SJCRH30 (cell line): ENCODE measurements at regions not wholly inside any gene's neighbourhood (a gene's known extent, or its start where the extent isn't known, plus 50 kb on each side); places are given as distances from the start of the nearest gene placed in this dataset.
A peak's percentile ranks its signal among the peaks of the same experiment; 100 is the strongest.

Experiments
- DNase-seq, 2 experiments: peaks; one replicate each; pipeline ENCODE4 v3.0.0-alpha.2; 2015 to 2020
- H3K27ac ChIP-seq: fragments of 250-450 bp; sonication (Bioruptor Pico); 2 replicates; pipeline ENCODE4 v1.5.1; 2020; ENCODE audit warnings: mild to moderate bottlenecking, moderate library complexity
- H3K27me3 ChIP-seq: fragments of 250-450 bp; sonication (Bioruptor Pico); 2 replicates; pipeline ENCODE4 v1.5.1; 2020; ENCODE audit warnings: mild to moderate bottlenecking, moderate library complexity
- H3K36me3 ChIP-seq: fragments of 250-450 bp; sonication (Bioruptor Pico); 2 replicates; pipeline ENCODE4 v1.5.1; 2020; ENCODE audit warnings: mild to moderate bottlenecking, moderate library complexity
- H3K4me1 ChIP-seq: fragments of 250-450 bp; sonication (Bioruptor Pico); 2 replicates; pipeline ENCODE4 v1.5.1; 2020; ENCODE audit warnings: mild to moderate bottlenecking, moderate library complexity
- H3K4me3 ChIP-seq: fragments of 250-450 bp; sonication (Bioruptor Pico); 2 replicates; pipeline ENCODE4 v1.5.1; 2020; ENCODE audit warnings: mild to moderate bottlenecking, moderate library complexity
- H3K9me3 ChIP-seq: fragments of 250-450 bp; sonication (Bioruptor Pico); replicated peaks from 2 replicates; pipeline ENCODE4 v1.5.1; 2020; ENCODE audit warnings: mild to moderate bottlenecking, moderate library complexity

DNA sequence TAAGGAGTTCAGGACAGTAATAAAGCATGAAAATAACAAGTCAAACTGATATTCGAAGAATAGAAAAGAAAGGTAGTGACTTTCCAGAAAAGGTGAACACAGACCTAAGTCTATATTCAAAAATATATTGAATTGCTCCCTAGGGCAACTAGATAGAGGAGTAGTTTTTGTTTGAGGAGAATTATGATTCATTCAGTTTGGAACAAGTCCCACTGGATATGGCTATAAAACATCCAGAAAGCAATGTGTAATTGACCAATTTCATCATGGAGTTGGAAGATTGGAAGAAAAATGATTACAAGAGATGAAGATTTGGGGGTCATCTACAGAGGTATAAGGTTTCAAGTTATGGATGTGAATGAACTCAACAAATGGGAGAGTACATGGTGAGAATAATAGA, 117.5 kb upstream of the ZNF462 start:
- Histone ChIP-seq H3K4me1 (no peaks in the 10 kb centered on the region; the same call in 1 of the 2 replicates), H3K36me3 (no peaks in the 10 kb centered on the region), H3K4me3 (no peak overlapping the region), H3K9me3 (no peaks in the 10 kb centered on the region), H3K27me3 (no peaks in the 10 kb centered on the region), H3K27ac (no peak overlapping the region)
- no peak for DNase-seq

DNA sequence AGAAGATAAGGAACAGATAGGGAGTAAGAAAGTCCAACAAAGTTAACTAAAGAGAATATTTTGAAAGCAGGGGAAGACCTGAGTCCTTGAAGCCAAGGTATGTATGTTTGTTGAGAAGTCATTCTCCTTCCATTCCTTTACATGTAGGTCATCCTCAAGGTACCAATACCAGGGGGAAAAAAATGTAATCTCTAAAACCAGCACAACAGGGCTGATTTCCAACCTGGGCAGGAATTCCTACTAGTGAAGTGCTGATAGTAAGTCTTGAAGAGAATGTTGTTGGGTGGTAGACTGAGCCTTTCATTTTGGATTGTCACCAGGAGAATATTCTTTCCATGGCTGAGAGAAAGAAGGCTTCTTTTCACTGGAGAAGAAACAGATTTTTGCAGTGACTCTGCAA, 117.1 kb upstream of the ZNF462 start:
- Histone ChIP-seq H3K9me3 (no peaks in the 10 kb centered on the region), H3K27ac (no peak overlapping the region), H3K27me3 (no peaks in the 10 kb centered on the region), H3K36me3 (no peaks in the 10 kb centered on the region), H3K4me3 (no peak overlapping the region), H3K4me1 (no peaks in the 10 kb centered on the region; the same call in 1 of the 2 replicates)
- DNase-seq: no peak

GRCh38 chr9:106751681-106752080, 111.3 kb upstream of the ZNF462 start:
- H3K9me3 ChIP-seq: no peaks in the 10 kb centered on the region
- no peak overlapping the region for H3K4me3 ChIP-seq
- peaks cover 23% of the 10 kb centered on the region for H3K4me1 ChIP-seq
- H3K27me3 ChIP-seq: no peaks in the 10 kb centered on the region
- DNase-seq: no peak
- no peaks in the 10 kb centered on the region for H3K36me3 ChIP-seq
- H3K27ac ChIP-seq: no peak overlapping the region

GRCh38 chr9:106752581-106752980, 110.4 kb upstream of the ZNF462 start:
- H3K27me3 ChIP-seq: no peaks in the 10 kb centered on the region
- no peak overlapping the region for H3K4me3 ChIP-seq
- H3K4me1 ChIP-seq: peaks cover 26% of the 10 kb centered on the region
- no peaks in the 10 kb centered on the region for H3K36me3 ChIP-seq
- H3K9me3 ChIP-seq: no peaks in the 10 kb centered on the region
- H3K27ac ChIP-seq: no peak overlapping the region
- peak; percentile 43 to 49 for DNase-seq

DNA sequence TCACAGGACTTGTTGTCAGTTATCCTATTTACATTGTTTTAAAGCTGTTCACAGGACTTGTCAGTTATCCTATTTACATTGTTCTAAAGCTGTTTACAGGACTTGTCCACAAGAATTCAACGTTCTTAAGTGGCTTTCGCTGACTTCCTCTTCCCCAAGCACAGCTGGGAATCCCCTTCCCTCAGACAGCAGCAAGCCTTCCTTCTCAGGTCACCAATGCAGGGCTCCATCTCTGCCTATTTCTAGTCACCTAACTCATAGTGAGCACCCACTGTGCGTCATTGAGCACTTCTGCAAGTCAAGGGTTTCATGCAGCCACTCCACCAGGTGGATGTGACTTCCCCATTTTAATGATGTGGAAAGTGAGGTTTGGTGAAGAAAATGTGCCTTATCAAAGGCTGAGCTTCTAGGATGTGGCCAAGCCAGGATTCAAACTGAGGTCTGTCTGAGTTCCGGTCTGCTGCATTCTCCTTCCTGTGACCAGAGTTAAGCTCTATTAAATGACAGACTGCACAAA, 109.8 kb upstream of the ZNF462 start:
- Histone ChIP-seq H3K27me3 (no peaks in the 10 kb centered on the region), H3K4me1 (peaks cover 26% of the 10 kb centered on the region), H3K9me3 (no peaks in the 10 kb centered on the region), H3K4me3 (no peak overlapping the region), H3K27ac (no peak overlapping the region), H3K36me3 (no peaks in the 10 kb centered on the region)
- no peak for DNase-seq

GRCh38 chr9:106755736-106756135, 107.2 kb upstream of the ZNF462 start:
- H3K27ac ChIP-seq: no peak overlapping the region
- peak in 1 of 2 experiments; percentile 36 for DNase-seq
- no peaks in the 10 kb centered on the region for H3K36me3 ChIP-seq
- H3K4me3 ChIP-seq: no peak overlapping the region
- H3K27me3 ChIP-seq: no peaks in the 10 kb centered on the region
- H3K4me1 ChIP-seq: peaks cover 37% of the 10 kb centered on the region
- H3K9me3 ChIP-seq: no peaks in the 10 kb centered on the region

DNA sequence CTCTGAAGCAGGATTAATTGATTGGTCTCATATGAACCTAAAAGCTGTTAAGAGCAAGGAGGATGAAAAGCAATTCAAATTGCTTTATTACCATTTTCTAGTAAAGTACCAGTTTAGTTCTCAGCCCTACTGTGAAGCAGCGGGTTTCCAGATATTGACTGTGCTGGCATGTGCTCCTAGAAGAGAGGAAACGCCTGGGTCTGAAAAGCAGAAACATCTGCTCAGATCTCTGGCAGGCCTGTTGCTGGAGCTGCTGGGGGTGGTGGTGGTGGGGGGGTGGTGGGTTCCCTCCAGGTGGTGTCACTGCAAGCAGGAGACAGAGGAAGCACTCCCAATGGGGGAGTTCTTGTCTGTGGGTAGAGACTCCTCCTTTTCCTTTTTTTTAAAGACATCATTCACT, 105.5 kb upstream of the ZNF462 start:
- Histone ChIP-seq H3K27ac (no peak overlapping the region), H3K9me3 (no peaks in the 10 kb centered on the region), H3K4me3 (no peak overlapping the region), H3K36me3 (no peaks in the 10 kb centered on the region), H3K4me1 (peaks cover 34% of the 10 kb centered on the region), H3K27me3 (no peaks in the 10 kb centered on the region)
- peak in 1 of 2 experiments; percentile 35 for DNase-seq

- no peaks in the 10 kb centered on the region for H3K27me3 ChIP-seq
- H3K4me1 ChIP-seq: peaks cover 21% of the 10 kb centered on the region
- DNase-seq: peak in 1 of 2 experiments; percentile 41
- H3K36me3 ChIP-seq: no peaks in the 10 kb centered on the region
- H3K9me3 ChIP-seq: no peaks in the 10 kb centered on the region
- H3K27ac ChIP-seq: 0 out of 2 replicates have a peak overlapping the region, but pooled peaks have one; percentile 7
- no peak overlapping the region for H3K4me3 ChIP-seq
Measured at GRCh38 chr9:106758911-106759310, 104.1 kb upstream of the ZNF462 start.

- no peak overlapping the region for H3K4me3 ChIP-seq
- H3K9me3 ChIP-seq: no peaks in the 10 kb centered on the region
- H3K4me1 ChIP-seq: peaks cover 15% of the 10 kb centered on the region
- no peak for DNase-seq
- H3K36me3 ChIP-seq: no peaks in the 10 kb centered on the region
- H3K27me3 ChIP-seq: no peaks in the 10 kb centered on the region
- H3K27ac ChIP-seq: no peak overlapping the region
Measured at GRCh38 chr9:106761493-106761892, 101.5 kb upstream of the ZNF462 start.

DNA sequence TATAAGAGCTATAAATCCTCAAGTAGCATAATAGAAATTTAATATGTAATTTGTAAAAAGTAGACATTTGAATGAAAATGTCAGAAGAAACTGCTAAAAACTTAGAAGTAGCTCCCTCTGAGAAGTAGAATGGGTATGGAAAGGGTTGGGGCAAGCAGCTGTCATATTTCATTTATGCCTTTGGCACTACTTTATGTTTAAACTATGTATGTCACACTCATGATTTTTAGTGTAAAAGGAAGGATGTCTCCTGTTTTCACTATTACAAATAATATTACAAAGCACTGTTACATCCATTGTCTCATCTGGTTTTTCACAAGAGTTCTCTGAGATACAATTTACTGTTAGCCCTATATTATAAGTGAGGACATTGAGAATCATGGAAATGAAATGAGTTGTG, 96.3 kb upstream of the ZNF462 start:
- Histone ChIP-seq H3K27ac (no peak overlapping the region), H3K36me3 (no peaks in the 10 kb centered on the region), H3K9me3 (no peaks in the 10 kb centered on the region), H3K4me1 (no peaks in the 10 kb centered on the region), H3K27me3 (no peaks in the 10 kb centered on the region), H3K4me3 (no peak overlapping the region)
- no peak for DNase-seq

GRCh38 chr9:106769331-106769730, 93.6 kb upstream of the ZNF462 start:
- Histone ChIP-seq H3K9me3 (no peaks in the 10 kb centered on the region), H3K27ac (no peak overlapping the region), H3K36me3 (no peaks in the 10 kb centered on the region), H3K4me3 (no peak overlapping the region), H3K27me3 (no peaks in the 10 kb centered on the region; the same call in 1 of the 2 replicates), H3K4me1 (no peaks in the 10 kb centered on the region)
- peak in 1 of 2 experiments; percentile 30 for DNase-seq

GRCh38 chr9:106771608-106772007, 91.4 kb upstream of the ZNF462 start:
- H3K4me1 ChIP-seq: no peaks in the 10 kb centered on the region
- H3K36me3 ChIP-seq: no peaks in the 10 kb centered on the region
- DNase-seq: no peak
- H3K27me3 ChIP-seq: no peaks in the 10 kb centered on the region; the same call in 1 of the 2 replicates
- peaks cover 3% of the 10 kb centered on the region; the same call in 1 of the 2 replicates for H3K9me3 ChIP-seq
- H3K27ac ChIP-seq: no peak overlapping the region
- no peak overlapping the region for H3K4me3 ChIP-seq

DNA sequence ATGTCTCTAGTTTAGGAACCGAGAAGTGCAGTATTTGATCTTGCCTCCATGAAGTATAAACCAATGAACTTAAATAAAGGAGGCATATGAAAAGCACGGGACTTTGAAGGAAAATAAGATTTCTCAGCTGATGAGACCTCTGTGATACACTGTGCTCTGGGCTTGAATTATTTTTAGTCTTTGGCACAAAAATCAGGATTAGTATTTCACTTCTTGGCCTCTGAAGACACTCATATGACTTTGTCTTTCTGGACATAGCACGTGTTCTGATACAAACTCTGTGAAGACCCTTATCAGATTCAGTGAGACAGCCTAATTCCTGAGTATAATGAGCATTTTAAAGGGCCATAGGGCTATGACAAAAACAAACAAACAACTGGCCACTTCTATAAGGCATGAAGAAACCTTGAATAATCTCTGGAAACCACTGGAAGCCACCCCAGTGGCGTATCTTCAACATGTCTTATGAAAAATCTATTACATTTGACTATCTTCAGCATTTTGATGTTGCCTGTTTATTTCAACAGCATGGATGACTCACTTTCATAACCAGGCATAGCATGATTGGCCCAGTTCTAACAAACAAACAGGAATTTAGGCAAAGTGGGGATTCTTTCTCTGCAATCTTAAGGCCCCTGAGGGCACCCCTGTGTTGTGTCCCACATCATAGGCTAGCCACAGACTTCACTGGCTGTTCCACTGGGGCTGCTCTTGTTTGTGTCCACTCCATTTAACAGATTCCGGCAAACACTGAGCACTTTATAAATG, 90.3 kb upstream of the ZNF462 start:
- no peak for DNase-seq
- Histone ChIP-seq H3K4me1 (no peaks in the 10 kb centered on the region), H3K36me3 (no peaks in the 10 kb centered on the region), H3K9me3 (peaks cover 4% of the 10 kb centered on the region; the same call in 1 of the 2 replicates), H3K27ac (no peak overlapping the region), H3K27me3 (no peaks in the 10 kb centered on the region; the same call in 1 of the 2 replicates), H3K4me3 (no peak overlapping the region)

DNA sequence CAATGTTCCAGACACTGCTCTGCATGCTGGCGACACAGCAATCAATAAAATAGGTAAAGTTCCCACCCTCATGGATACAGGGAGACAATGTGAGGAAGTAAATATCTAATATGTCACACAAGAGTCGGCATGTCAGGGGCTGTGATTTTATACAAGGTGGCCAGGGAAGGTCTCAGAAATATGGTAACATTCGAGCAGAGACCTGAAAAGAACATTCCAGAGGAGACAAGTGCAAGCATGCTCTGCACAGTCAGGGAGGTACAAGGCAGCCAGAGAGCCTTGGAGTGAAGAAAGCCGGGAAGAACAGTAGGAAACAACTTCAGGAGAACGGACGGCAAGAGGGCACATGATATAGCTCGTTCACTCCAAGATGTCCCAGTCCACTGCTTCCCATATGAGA, 89.2 kb upstream of the ZNF462 start:
- Histone ChIP-seq H3K27me3 (no peaks in the 10 kb centered on the region; the same call in 1 of the 2 replicates), H3K36me3 (no peaks in the 10 kb centered on the region), H3K27ac (no peak overlapping the region), H3K9me3 (peaks cover 4% of the 10 kb centered on the region; the same call in 1 of the 2 replicates), H3K4me1 (no peaks in the 10 kb centered on the region), H3K4me3 (no peak overlapping the region)
- no peak for DNase-seq

GRCh38 chr9:106775960-106776359, 87.0 kb upstream of the ZNF462 start:
- no peak overlapping the region for H3K27ac ChIP-seq
- H3K36me3 ChIP-seq: no peaks in the 10 kb centered on the region
- H3K9me3 ChIP-seq: peaks cover 4% of the 10 kb centered on the region; the same call in 1 of the 2 replicates
- H3K4me1 ChIP-seq: no peaks in the 10 kb centered on the region
- no peak for DNase-seq
- no peaks in the 10 kb centered on the region; the same call in 1 of the 2 replicates for H3K27me3 ChIP-seq
- no peak overlapping the region for H3K4me3 ChIP-seq
